HepG2 (cell line): ENCODE measurements at regions not wholly inside any gene's neighbourhood (a gene's known extent, or its start where the extent isn't known, plus 50 kb on each side); places are given as distances from the start of the nearest gene placed in this dataset.

Experiments
- ATAC-seq: fragments of 200-7000 bp; cut with Tn5 transposase; 3 replicates; pipeline ENCODE4 v1.9.1; 2020; ENCODE audit warnings: mild to moderate bottlenecking, moderate library complexity
- BruUV-seq: library from RNA; stranded (reverse); fragments of 400-500 nt; replicated peaks from 2 replicates; lab custom pipeline; 2021; lab: Mats Ljungman, UMichigan
- CTCF ChIA-PET: fragments of 300-600 bp; formaldehyde crosslinking; extraction: SDS; loops from one replicate; lab custom pipeline; 2021; ENCODE audit warnings: low total read pairs, inconsistent platforms, low intra/inter-chr PET ratio; lab: Yijun Ruan, JAX
- POLR2A ChIA-PET: fragments of 350-600 bp; sonication (Branson Sonifier 250); formaldehyde crosslinking; loops from one replicate; lab custom pipeline; 2020; ENCODE audit warnings: antibody characterized with exemption, inconsistent platforms; lab: Yijun Ruan, JAX
- DNase-seq: peaks from one replicate; pipeline ENCODE4 v3.0.0-alpha.2; 2015; ENCODE audit warnings: low spot score
- FAIRE-seq: peaks from 3 replicates; lab custom pipeline; 2011; peaks lifted over from hg19 to GRCh38; lab: Jason Lieb, UNC
- H2AFZ ChIP-seq: one replicate; pipeline ENCODE4 v1.6.1; 2011; ENCODE audit warnings: low read length, inconsistent platforms
- H3K27ac ChIP-seq: fragments of 300-600 bp; 3 replicates; pipeline ENCODE4 v1.8.0; 2011; ENCODE audit warnings: mixed run types, mild to moderate bottlenecking, mixed read lengths, low read length, inconsistent platforms; ENCODE audit not compliant: insufficient read depth; ENCODE audit errors: extremely low read length
- H3K27me3 ChIP-seq, 2 experiments: fragments of 200-600 bp in 1 of 2; 2 replicates in 1 of 2; 3 replicates in 1 of 2; pipeline versions ENCODE4 v1.6.0 to v1.8.0; 2011; ENCODE audit warnings: low read length in 2 of 2, mild to moderate bottlenecking in 2 of 2, moderate library complexity in 2 of 2, inconsistent platforms in 1 of 2; ENCODE audit not compliant: insufficient read depth in 2 of 2, control insufficient read depth in 1 of 2
- H3K36me3 ChIP-seq, 2 experiments: fragments of 200-600 bp in 1 of 2; replicated peaks in 1 of 2; 2 replicates in 1 of 2; 3 replicates in 1 of 2; pipeline versions ENCODE4 v1.5.1 to v1.8.0; 2011; ENCODE audit warnings: low read length in 2 of 2, inconsistent platforms in 1 of 2; ENCODE audit not compliant: insufficient read depth in 2 of 2, control insufficient read depth in 1 of 2
- H3K4me1 ChIP-seq: 2 replicates; pipeline ENCODE4 v1.5.1; 2012; ENCODE audit warnings: low read length, inconsistent platforms; ENCODE audit not compliant: insufficient read depth
- H3K4me2 ChIP-seq: 2 replicates; pipeline ENCODE4 v1.6.0; 2011; ENCODE audit warnings: low read depth, low read length, inconsistent platforms
- H3K4me3 ChIP-seq, 3 experiments: fragments of 200-600 bp in 1 of 3; sonication (generic), shearing (Covaris generic) in 1 of 3; replicated peaks in 1 of 3; 2 replicates each; pipeline ENCODE4 v1.5.1; 2011 to 2016; ENCODE audit warnings: low read length in 3 of 3, inconsistent platforms in 2 of 3, low read depth in 2 of 3, mild to moderate bottlenecking in 2 of 3, control low read depth in 1 of 3, mixed read lengths in 1 of 3; ENCODE audit not compliant: insufficient read depth in 1 of 3
- H3K79me2 ChIP-seq: one replicate; pipeline ENCODE4 v1.6.1; 2011; ENCODE audit warnings: low read length, inconsistent platforms; ENCODE audit not compliant: insufficient read depth
- H3K9ac ChIP-seq: 2 replicates; pipeline ENCODE4 v1.6.0; 2011; ENCODE audit warnings: mild to moderate bottlenecking, low read depth, low read length, inconsistent platforms; ENCODE audit not compliant: insufficient read depth
- H3K9me3 ChIP-seq: 2 replicates; pipeline ENCODE4 v1.5.1; 2012; ENCODE audit warnings: mild to moderate bottlenecking, low read length
- H4K20me1 ChIP-seq: 2 replicates; pipeline ENCODE4 v1.6.0; 2011; ENCODE audit warnings: inconsistent platforms, mild to moderate bottlenecking, low read length, moderate library complexity; ENCODE audit not compliant: insufficient read depth
- HHEX ChIP-seq: IDR thresholded peaks from 2 replicates; pipeline ENCODE4 v1.6.1; 2016; ENCODE audit warnings: control low read depth
- KLF11 ChIP-seq: IDR thresholded peaks from 2 replicates; pipeline ENCODE4 v1.6.1; 2016; ENCODE audit warnings: missing compliant biosample characterization
- MAFK ChIP-seq, 2 experiments: IDR thresholded peaks in 1 of 2; conservative IDR thresholded peaks in 1 of 2; 2 replicates each; pipeline ENCODE4 v1.6.1; 2011; ENCODE audit warnings: improper control_type of control experiment in 2 of 2, low read length in 2 of 2
- NCOA5 ChIP-seq: sonication (generic); formaldehyde crosslinking; IDR thresholded peaks from 2 replicates; pipeline ENCODE4 v1.4.0; 2020; ENCODE audit warnings: missing genetic modification reagents
- ONECUT2 ChIP-seq: sonication (generic); formaldehyde crosslinking; IDR thresholded peaks from 2 replicates; pipeline ENCODE4 v1.4.0; 2020; ENCODE audit warnings: missing genetic modification reagents
- ZNF33B ChIP-seq: sonication (generic); formaldehyde crosslinking; IDR thresholded peaks from 2 replicates; pipeline ENCODE4 v1.5.1; 2020; ENCODE audit warnings: mild to moderate bottlenecking, missing genetic modification reagents
- ZNF543 ChIP-seq: sonication (generic); formaldehyde crosslinking; IDR thresholded peaks from 2 replicates; pipeline ENCODE4 v1.4.0; 2020; ENCODE audit warnings: mild to moderate bottlenecking, missing genetic modification reagents
- ZNF557 ChIP-seq: sonication (generic); formaldehyde crosslinking; IDR thresholded peaks from 2 replicates; pipeline ENCODE4 v1.4.0; 2020; ENCODE audit warnings: missing genetic modification reagents
- ZSCAN31 ChIP-seq: sonication (generic); formaldehyde crosslinking; IDR thresholded peaks from 2 replicates; pipeline ENCODE4 v1.5.0; 2020; ENCODE audit warnings: low read depth, mild to moderate bottlenecking, missing genetic modification reagents
- WGBS: methylation state at CpG from one replicate; pipeline ENCODE4 v1.1.6; 2017; ENCODE audit warnings: low lambda C conversion rate; 5-methylcytosine and 5-hydroxymethylcytosine counted together
- in situ Hi-C: cut with HindIII; loops from 2 replicates; pipeline ENCODE4 v1.10.0; 2017; ENCODE audit warnings: low pct_unique_long_range_greater_than_20kb; ENCODE audit not compliant: extremely low pct_ligation_motif_present
- intact Hi-C: fragments of 100-400 bp; cut with micrococcal nuclease; formaldehyde crosslinking; loops from one replicate; pipeline ENCODE4 v1.10.0; 2022; ENCODE audit not compliant: unreplicated experiment
- TF ChIP-seq, protein P1 (sequence below), 2 experiments: IDR thresholded peaks; 2 replicates each; pipeline ENCODE4 v1.6.1; 2011 to 2012; ENCODE audit warnings: low read length in 2 of 2, borderline replicate concordance in 1 of 2, low read depth in 1 of 2, mild to moderate bottlenecking in 1 of 2, moderate library complexity in 1 of 2
- TF ChIP-seq, protein P2 (sequence below): sonication (generic); formaldehyde crosslinking; IDR thresholded peaks from 2 replicates; pipeline ENCODE4 v1.4.0; 2020; ENCODE audit warnings: mild to moderate bottlenecking, low read depth, missing genetic modification reagents
- TF ChIP-seq, protein P3 (sequence below): sonication (generic); formaldehyde crosslinking; IDR thresholded peaks from 2 replicates; pipeline ENCODE4 v1.8.1; 2023; ENCODE audit warnings: mild to moderate bottlenecking, moderate library complexity, missing genetic modification reagents

DNA sequence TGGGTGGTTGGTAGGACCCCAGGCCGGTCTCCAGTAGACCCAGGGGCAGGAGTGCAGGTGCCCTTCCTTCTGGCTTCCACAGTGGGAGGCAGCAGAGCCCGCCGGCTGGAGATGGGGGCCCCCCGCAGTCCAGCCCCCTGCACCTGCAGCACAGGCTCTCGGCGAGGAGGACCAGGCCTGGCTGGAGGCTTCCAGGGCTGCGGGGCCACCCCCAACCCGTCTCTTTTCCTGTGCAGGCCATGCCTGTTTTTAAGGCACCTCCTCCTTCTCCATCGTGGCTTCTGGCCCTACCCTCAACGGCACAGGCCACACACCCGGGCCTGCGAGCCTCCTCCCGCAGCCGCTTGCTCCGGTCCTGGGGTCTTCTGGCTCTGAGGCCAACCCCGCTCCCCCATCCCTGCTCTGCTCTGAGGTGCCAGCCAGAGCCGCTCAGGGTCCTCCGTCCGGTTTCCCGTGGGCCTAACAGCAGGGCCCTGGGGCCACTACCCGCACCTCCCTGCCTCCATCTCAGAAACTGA is 77.2 kb upstream of the ANKRD10 start:
- in situ Hi-C loops: no loop called here
- 40% methylated on average over 4 of the region's 21 CpGs for WGBS

GRCh38 chr13:110989331-110989730 is 74.5 kb upstream of the ANKRD10 start:
- Histone ChIP-seq H3K4me2 (no peak overlapping the region), H3K36me3 (no peaks in the 10 kb centered on the region), H3K27me3 (peaks cover 0 to 16% of the 10 kb centered on the region in 2 experiments; a peak in 2 of 5 replicates), H3K9ac (no peak overlapping the region), H3K79me2 (no peaks in the 10 kb centered on the region), H2AFZ (no peak overlapping the region), H3K27ac (no peak overlapping the region)
- FAIRE-seq (no peak), DNase-seq (no peak), ATAC-seq (no peak)
- ChIA-PET CTCF (no interaction called here), POLR2A (no interaction called here)
- intact Hi-C loops: no loop called here
- WGBS: 21% methylated on average over 5 of the region's 5 CpGs
- TF ChIP-seq, protein P1, sequence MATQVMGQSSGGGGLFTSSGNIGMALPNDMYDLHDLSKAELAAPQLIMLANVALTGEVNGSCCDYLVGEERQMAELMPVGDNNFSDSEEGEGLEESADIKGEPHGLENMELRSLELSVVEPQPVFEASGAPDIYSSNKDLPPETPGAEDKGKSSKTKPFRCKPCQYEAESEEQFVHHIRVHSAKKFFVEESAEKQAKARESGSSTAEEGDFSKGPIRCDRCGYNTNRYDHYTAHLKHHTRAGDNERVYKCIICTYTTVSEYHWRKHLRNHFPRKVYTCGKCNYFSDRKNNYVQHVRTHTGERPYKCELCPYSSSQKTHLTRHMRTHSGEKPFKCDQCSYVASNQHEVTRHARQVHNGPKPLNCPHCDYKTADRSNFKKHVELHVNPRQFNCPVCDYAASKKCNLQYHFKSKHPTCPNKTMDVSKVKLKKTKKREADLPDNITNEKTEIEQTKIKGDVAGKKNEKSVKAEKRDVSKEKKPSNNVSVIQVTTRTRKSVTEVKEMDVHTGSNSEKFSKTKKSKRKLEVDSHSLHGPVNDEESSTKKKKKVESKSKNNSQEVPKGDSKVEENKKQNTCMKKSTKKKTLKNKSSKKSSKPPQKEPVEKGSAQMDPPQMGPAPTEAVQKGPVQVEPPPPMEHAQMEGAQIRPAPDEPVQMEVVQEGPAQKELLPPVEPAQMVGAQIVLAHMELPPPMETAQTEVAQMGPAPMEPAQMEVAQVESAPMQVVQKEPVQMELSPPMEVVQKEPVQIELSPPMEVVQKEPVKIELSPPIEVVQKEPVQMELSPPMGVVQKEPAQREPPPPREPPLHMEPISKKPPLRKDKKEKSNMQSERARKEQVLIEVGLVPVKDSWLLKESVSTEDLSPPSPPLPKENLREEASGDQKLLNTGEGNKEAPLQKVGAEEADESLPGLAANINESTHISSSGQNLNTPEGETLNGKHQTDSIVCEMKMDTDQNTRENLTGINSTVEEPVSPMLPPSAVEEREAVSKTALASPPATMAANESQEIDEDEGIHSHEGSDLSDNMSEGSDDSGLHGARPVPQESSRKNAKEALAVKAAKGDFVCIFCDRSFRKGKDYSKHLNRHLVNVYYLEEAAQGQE (IDR thresholded peaks at IDR 0.05; ENCODE audit: borderline replicate concordance in 1 of 2, low read depth in 1 of 2, low read length in 2 of 2): no peak
- TF ChIP-seq ZNF543 (CRISPR knock-in tag) (no peak), ZNF33B (CRISPR knock-in tag) (no peak), ZSCAN31 (no peak), ONECUT2 (CRISPR knock-in tag) (no peak), KLF11 (CRISPR knock-in tag) (no peak), ZNF557 (no peak)
- TF ChIP-seq, protein P2, sequence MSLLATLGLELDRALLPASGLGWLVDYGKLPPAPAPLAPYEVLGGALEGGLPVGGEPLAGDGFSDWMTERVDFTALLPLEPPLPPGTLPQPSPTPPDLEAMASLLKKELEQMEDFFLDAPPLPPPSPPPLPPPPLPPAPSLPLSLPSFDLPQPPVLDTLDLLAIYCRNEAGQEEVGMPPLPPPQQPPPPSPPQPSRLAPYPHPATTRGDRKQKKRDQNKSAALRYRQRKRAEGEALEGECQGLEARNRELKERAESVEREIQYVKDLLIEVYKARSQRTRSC: no peak
- TF ChIP-seq, all 625 proteins: peak for 0
- Histone ChIP-seq H3K9me3 (no peaks in the 10 kb centered on the region), H3K4me1 (no peaks in the 10 kb centered on the region), H4K20me1 (no peaks in the 10 kb centered on the region), H3K4me3 (no peak overlapping the region)
- in situ Hi-C loops: no loop called here
- no TSS peak for BruUV-seq

More for the DNA sequence above, 77.2 kb upstream of the ANKRD10 start:
- Histone ChIP-seq H3K4me3 (no peak overlapping the region), H2AFZ (no peak overlapping the region), H3K9me3 (no peaks in the 10 kb centered on the region), H3K27me3 (peaks cover 0 to 11% of the 10 kb centered on the region in 2 experiments; a peak in 2 of 5 replicates), H3K4me1 (no peaks in the 10 kb centered on the region), H3K4me2 (no peak overlapping the region), H3K9ac (no peak overlapping the region), H3K36me3 (no peaks in the 10 kb centered on the region)
- BruUV-seq: no TSS peak
- ATAC-seq: no peak
- CTCF ChIA-PET: no interaction called here
- POLR2A ChIA-PET: no interaction called here
- TF ChIP-seq NCOA5 (CRISPR knock-in tag) (no peak), MAFK (conservative IDR thresholded peaks at IDR 0.05 in 1 of 2, IDR thresholded peaks at IDR 0.05 in 1 of 2; ENCODE audit: low read length in 2 of 2) (no peak), HHEX (CRISPR knock-in tag) (no peak)
- TF ChIP-seq, protein P3, sequence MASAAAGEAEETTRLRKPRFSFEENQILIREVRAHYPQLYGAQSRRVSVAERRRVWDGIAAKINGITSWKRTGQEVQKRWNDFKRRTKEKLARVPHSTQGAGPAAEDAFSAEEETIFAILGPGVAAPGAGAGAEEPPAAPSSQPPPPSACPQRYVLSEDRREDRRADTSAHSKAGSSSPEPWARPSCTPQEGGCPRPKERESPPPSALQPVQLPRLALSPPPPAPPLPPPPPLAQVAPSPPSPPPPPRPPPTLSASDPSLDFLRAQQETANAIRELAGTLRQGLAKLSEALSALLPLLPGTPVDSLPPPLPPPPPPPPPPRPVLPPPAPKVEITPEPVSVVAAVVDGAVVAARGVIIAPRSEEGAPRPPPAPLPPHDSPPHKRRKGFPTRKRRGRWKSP (CRISPR knock-in tag): no peak
- TF ChIP-seq, all 625 proteins: peak for 0
- no peak overlapping the region for H3K27ac ChIP-seq
- no peaks in the 10 kb centered on the region for H3K79me2 ChIP-seq
- FAIRE-seq: no peak
- no peak for DNase-seq
- intact Hi-C loops: no loop called here
- H4K20me1 ChIP-seq: no peaks in the 10 kb centered on the region
